GM04504 (cell line): ENCODE measurements at regions not wholly inside any gene's neighbourhood (a gene's known extent, or its start where the extent isn't known, plus 50 kb on each side); places are given as distances from the start of the nearest gene placed in this dataset.

Source experiments
- DNase-seq: peaks from one replicate; pipeline ENCODE4 v3.0.0-alpha.2; 2012; ENCODE audit warnings: low read depth

DNA sequence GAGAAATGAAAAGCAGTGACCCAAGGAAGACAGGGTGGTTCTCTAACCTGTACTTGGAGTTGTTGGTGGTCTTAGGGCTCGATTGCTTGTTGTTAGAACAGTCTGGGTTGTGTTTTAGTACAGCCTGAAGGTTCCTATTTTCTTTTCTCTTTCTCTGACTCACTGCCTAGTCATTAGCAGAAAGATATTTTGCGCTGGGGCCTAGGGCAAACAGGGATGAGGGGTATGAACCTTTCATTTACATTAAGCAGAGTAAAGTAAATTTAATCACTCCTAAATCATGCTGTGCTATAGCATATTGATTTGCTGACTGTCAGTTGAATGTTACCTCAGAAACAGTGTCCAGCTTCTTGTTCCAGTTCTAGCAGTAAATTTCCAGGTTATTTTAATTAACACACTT, 197.2 kb downstream of the RWDD3 start:
- no peak for DNase-seq

DNA sequence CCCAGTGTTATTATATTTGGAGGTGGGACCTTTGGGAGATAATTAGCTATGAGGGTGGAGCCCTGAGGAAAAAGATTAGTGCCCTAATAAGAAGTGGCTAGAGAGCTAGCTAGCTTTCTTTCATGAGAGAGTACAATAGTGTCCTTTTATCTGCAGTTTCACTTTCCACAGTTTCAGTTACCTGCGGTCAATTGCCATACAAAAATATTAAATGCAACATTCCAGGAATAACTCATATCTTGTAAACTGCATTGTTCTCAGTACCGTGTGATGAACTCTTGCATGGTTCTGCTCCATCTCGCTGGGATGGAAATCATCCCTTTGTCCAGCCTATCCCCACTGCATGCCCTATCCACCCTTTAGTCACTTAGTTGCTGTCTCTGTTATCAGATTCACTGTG, 201.6 kb downstream of the RWDD3 start:
- DNase-seq: no peak

DNA sequence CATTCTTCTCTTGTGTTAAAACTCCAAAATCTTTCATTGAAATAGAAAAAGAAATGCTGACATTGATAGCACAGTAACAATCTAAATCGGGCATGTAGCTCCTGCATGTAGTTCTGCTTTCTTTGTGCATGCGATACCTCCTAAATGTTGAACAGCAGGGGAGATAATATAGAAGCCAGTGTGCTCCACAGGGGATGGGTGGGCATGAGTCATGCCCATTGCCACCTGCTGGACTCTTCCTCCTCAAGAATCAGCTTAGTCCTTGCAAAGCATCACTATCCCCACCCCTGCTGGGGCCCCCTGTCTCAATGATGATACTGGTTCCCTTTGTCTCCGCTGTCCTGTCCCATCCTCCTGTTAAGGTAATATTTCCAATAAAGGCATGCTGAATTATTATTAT, 203.0 kb downstream of the RWDD3 start:
- no peak for DNase-seq

DNA sequence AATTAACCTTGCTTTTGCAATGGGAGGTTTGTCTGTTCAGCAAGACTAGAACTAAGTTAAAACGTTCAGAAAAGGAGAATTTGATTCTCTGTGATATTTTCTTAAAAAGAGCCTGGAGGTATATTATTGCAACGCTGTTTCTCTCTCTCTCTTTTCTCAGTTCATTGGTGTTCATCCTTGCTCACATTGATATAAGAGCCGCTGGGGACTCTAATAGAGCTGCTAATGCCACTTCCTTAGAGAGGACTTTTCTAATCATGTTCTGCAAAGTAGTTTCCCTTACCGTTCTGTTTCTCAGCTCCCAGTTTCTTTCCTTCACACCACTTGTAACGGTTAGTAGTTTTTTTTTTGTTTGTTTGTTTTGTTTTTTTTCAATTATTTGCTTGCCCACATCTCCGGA, 203.8 kb downstream of the RWDD3 start:
- DNase-seq: no peak

DNA sequence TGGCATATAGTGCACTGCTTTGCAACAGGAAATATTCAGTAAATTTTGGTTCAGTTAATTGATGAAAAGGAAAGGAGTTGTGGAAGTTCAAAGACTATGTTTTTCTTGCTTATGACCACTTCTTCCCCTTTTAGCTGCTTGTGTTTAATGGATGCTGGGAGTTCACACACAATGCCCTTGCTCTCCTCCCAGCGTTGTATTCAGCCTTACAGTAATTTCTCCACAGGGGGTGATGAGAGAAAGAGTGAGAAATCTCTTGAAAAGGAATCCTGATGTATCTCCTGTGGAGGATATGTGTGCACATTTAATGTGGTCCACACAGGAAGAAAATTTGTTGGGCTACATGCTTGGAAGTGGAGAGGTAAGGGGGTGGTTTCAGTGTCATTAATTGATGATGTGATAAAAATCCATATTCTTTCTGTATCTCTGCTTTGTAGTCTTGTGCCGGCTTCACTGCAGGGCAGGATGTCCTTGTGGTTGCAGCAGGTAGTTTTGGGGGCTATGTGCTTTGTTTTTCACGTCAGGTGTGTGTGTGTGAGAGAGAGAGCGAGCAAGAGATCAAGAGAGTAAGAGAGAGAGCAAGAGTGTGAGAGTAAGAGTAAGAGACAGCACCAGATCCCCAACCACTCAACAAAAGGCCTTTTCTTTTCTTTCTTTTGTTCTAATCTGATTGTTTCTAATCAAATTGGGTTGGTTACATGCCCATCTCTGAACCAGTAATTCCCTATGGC, 204.4 kb downstream of the RWDD3 start:
- DNase-seq: no peak

DNA sequence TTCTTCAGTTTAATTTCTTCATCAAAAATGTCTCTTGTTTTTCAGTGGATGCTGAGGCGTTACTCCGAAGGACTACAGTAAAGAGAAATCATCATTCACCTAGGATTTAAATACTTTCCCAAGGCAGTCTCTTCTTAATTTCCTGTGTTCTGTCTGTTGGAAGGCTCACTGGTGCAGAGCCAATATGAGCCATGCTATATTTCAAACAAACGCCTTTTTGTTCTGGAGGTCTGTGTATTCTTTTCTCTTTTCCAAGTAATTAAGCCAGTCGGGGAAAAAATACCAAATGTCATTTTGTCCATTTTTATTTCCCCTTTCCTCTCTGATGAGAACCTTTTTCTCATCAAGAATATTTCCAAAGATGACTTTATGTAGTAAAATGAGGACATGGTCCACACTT, 206.5 kb downstream of the RWDD3 start:
- DNase-seq: no peak

DNA sequence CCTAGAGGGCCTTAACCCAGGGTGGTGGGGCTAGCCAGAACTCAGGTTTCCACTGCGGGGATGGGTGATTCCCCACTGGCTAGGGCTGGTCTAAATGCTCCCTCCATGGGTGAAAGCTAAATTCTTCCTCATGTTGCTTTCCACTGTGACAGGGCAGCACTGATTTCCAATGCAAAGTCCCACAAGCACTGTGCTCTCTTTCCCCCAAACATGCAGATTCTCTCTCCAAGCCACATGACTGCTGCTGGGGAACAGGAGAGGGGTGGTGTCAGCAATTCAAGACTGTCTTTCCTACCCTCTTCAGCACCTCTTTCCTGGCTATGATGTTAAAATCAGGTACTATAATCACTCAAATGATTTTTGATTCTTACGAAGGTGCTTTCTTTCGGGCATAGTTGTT, 215.5 kb downstream of the RWDD3 start:
- no peak for DNase-seq

DNA sequence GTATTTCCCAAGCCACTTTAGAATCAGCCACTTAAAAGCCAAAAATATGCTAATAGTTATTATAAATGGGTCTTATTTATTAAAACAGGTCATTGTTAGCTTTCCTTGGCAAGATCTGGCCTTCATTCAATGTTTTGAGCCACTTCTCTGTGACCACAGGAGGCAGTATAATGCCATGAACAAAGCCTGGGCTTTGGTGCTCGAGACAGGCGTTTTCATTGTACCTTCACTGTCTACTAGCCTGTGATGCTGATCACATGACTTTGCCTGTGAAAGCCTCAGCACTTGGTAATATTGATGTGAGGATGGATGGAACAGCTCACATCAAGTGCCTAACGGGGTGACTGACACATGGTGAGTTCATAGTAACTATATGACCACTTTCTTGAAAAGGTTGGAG, 217.0 kb downstream of the RWDD3 start:
- no peak for DNase-seq

DNA sequence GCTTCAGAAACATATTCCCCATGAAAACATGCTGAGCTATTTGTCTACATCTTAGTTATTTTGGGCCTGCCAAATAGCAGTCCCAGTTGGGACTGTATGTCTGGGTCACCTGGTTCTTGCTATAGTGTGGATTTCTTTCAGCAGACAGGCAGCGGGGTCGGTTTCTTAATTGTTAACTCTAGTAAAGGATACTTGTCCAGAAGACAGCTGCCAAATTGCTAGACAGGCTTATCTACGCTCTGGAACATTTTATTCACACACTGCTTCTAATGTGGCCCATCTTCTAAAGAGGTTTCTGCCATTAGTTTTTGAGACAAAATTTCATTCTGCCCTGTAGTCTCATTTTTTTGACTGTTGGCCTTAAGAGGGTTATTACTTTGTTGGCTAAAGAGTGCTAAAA, 217.9 kb downstream of the RWDD3 start:
- no peak for DNase-seq

DNA sequence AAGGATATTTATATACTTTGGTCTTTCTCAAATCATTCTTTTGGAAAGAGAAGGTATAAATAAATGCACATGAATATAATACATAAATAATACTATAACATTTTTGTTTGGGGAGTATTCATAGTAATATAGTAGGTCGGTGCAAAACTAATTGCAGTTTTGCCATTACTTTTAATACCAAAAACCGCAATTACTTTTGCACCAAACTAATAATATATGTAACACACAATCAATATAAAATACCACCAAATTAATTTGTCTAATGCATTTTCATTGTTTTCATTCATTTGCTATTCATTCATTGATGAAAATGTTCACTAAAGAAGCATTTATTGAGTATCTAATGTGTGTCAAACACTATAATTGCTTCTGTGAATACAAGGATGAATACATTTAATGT, 219.0 kb downstream of the RWDD3 start:
- DNase-seq: no peak

DNA sequence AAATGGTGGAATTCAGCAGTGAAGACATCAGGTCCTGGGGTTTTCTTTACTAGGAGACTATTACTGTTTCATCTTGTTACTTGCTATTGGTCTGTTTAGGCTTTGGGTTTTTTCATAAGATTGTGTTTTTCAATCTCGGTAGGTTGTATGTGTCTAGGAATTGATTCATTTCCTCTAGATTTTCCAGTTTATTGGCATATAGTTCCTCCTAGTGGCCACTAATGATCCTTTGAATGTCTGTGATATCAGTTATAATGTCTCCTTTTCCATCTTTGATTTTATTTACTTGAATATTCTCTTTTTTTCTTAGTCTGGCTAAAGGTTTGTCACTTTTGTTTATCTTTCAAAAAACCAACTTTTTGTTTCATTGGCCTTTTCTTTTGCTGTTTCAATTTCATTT, 233.0 kb downstream of the RWDD3 start:
- no peak for DNase-seq

DNA sequence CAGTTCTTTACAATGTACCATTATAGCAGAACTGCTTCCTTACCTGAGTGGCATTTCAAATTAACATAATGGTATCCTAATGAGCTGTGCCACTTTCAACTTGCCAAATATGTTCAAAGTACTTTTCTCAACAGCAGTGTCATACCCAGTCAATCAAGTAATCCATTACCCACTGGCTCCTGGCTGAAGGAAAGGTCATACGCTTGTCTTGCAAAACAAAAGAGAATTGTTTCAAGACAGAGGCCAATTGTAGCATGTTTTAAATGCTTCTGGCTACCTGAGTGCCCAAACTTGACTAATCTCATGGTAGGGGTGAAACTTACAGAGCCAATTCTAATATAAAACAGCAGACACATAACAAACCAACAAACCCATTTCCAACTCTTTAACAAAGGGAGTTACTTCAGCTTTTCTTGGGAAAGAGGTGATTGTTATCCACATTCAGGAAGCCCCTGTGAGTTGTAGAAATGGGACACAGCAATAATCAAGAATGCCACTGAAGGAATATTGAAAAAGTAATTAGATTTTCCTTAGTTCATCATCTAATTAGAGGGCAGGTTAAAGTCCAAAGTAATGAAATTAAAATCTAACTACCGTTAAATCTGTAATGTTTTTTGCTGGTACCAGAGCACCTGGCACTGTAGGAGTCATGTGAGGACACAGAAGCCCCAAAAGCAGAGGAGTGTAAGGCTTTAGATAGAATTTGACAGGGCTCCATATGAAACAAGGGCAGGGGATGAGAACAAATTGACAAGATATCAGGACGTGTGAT, 241.9 kb downstream of the RWDD3 start:
- DNase-seq: no peak

DNA sequence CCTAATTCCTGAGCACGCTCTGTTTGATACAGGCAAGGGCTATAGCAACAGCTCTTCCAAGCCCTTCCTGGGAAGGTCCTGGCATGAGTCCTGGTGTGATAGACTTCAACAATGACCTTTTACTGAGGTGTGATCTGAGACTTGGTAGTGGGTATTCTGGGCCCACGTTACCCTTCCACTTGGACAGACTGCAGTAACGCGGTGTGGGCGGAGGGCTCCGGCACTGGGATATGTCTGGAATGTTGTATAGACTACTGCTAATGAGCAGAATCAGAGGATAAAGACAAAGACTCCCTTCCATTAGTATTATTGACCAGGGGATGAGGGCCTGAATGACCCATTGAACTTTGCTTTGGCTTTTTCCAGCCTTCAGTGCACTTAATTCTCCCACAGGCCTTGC, 262.3 kb downstream of the RWDD3 start:
- DNase-seq: no peak

DNA sequence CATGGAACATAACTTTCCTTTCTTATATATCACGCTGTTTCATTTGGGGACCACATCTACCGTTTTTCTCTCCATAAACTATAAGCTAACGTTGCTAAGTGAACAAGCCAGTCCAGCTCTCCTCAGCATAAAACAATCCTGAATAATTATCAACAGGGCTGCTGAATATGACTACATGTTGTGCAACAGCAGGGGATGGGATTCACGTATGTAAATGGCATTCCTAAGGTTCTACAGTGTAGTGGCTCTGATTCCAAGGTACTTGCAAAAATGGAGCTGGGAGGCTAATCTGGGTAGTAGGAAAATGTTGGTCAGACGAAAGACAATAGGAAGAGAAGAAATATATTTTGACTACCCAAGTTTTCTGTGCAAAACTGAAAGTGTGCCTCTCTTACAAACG, 262.8 kb downstream of the RWDD3 start:
- no peak for DNase-seq

DNA sequence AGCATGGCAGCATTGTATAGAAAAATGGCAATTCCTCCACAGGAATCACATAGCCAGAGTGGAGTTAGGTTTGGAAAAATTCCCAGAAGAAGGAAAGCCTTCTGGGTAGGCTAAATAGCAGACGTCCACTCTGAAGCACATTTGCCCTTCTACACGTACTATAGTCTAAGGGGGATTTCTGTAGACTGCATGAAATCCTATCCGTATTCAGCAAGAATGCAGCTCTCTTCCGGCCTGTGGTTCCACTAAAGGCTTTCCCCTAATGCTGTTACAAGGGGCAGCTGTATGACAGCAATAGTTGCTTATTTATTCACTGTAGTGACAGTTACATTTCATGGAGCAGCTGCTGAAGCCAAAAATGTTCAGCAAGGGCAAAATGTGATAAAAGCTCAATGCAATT, 263.6 kb downstream of the RWDD3 start:
- no peak for DNase-seq

DNA sequence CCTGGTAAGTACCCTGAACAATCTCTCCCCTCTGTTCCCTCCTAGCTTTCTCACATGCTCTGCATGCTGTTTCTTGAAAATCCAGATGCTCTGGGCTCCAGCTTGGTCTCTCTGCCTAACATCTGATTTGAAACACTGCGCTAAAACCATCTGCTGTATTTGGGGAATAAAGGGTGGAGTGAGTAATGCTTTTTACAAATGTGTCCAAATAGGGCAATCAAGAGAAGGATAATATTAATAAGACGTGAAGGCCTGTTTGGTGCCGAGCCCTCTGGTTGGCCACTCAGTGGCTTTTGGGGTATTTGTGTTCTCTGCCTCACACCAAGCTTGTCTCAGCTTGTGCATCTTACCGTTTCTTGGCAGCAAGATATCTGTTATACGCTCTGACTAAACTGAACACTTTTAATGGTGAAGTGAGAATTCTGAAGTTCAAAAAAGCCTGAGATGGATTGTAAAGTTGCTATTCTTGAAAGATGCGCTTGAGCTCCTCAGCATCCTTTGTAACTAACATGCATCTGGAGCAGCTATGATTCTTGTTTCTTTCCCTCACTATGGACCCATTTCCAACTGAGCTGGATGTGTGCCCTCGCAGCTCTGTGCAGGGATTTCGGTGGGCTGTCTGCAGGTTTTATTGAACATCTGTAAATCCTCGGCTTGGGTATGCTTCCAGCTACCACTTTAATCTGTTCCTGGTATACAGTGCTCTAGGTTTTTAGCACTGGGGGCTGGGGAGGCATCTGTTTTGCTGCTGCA, 269.4 kb downstream of the RWDD3 start:
- DNase-seq: no peak

DNA sequence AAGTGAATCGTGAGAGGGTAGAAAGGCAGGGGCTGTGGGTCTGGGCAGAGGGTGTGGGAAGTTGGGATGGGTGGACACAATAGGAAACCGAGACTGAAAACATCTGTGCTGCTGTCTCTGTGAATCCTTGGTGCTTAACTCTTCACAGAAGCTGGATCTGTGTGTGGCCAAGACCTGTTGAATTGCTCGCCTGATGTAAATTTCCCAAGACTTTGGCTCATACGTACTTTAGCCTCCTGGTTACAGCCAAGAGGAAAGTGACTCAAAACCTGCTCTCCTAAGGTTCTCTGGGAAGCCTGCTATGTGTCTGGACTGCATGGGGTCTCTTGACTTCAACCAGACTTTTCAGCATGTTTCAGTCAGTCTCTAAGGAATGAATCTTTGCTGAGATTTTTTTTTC, 270.3 kb downstream of the RWDD3 start:
- no peak for DNase-seq

DNA sequence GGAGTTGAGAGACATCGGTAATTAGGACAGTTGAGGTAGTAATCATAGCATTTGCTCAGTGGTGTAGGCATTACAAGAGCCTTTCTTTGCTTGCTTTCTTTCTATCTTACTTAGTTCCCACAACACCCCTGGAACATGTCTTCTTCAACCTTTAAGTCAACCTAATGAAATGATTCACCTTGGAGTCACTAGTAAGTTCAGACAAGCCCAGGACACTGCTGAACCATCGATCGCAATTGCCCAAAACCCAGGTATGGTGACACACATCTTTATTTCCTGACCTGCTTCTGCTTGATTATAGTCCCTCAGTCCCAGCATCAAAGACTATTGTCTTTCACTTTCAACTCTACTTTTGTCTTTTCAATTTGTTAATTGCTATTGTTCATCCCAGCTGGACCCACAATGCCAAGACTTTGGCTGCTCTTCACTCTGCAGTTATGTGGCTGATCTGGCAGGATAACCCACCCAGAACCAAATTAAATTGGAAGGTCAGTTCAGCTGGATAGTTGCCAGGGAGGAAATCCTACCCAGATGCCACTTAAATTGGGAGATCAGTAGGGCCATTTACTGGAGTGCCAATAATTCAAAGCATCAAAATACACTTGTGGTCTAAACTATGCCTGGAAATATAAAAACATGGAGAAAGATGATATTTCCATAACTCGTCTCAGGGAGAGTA, 272.9 kb downstream of the RWDD3 start:
- no peak for DNase-seq

DNA sequence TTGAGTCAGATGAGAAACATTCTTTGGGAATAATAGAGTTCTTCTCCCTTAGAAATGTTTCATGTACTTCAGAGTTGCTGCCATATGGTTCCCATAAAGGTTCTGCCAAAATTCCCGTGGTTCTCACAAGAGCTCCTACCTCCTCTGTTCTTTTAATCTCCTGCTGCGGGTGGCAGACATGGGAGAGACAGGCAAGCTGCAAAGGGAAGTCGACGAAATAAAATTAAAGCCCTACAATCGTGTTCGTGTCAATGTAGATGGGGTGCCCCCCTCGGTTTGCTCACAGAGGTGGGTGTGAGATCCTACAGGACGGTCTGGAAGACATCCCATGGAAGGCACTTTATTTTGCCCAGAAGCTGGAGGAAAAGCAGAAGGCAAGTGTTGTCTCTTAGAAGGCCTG, 276.0 kb downstream of the RWDD3 start:
- no peak for DNase-seq

DNA sequence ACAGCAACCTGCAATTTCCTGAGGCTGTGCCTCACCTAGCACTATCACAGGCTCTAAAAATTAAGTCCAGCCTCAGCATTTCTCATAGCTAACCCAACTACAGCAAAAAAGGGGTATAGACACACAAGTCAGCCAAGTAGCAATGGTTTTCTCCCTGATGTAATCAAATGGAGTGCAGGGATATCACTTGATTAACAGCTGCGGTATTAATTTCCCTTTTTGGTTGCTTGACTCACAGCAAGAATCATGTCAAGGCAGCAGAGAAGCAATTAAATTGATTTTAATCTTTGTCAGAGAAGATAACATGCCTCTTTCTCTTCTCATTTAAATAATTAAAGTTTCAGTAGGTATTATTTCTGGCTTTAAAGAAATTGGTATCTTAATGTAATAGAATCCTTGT, 278.9 kb downstream of the RWDD3 start:
- DNase-seq: no peak

DNA sequence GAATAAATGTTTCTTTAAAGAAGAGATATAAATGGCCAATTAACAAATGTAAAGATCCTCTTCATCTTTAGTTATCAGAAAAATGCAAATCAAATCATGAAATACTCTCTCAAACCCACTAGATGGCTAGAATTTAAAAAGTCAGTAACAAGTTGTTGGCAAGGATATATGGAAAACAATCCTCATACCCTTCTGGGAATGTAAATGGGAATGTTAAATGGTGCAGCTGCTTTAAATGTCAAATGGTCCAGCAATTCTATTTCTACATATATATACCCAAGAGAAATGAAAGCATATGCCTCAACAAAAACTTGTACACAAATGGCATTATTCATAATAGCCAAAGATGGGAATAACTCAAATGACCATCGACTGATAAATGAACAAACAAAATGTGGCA, 283.5 kb downstream of the RWDD3 start:
- no peak for DNase-seq

DNA sequence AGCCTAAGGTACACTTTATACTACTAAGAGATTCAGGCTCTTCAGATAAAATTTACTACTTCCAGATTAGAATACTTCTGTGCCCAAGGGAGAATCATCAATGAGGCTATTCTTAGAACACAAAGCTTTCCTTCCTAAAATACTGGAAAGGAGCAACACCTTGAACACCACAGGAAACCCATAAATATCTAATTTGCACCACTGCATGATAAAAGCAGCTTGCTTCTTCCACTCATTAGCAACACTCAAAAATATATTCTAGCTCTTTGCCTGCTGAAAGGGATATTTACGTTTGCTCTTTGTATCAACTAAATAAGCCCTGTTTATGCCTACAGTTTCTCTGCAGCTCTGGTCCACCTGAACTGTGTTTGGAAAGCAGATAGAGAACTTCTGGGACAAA, 284.3 kb downstream of the RWDD3 start:
- DNase-seq: no peak

DNA sequence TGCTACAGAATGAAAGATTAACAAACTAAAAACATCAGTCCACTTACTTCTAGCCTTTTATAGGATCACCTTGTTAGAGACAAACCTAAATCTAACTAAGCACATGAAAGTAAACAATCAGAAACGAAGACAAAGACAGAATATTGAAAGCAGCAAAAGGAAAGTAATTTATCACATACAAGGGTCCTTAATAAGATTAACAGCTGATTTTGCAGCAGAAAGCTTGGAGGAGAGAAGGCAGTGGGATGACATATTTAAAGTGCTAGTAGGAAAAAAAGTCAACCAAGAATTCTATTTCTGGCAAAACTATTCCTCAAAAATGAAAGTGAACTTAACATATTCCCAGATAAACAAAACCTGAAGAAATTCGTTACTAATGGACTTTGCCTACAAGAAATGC, 286.4 kb downstream of the RWDD3 start:
- DNase-seq: no peak
